Hematopoietic multipotent progenitor cell treated with erythropoietin and hydrocortisone succinate and interleukin-3 and kit ligand, for 17 days (in vitro differentiated cells): ENCODE measurements at regions not wholly inside any gene's neighbourhood (a gene's known extent, or its start where the extent isn't known, plus 50 kb on each side); places are given as distances from the start of the nearest gene placed in this dataset.
"Not testable (repeated sequence)": the region's sequence is repeated elsewhere in the genome, so short reads cannot be mapped to it uniquely, and the experiment has no call there.

ENCODE experiments used
- DNase-seq: peaks from one replicate; pipeline ENCODE4 v3.0.0-alpha.2; 2015; ENCODE audit warnings: low spot score

DNA sequence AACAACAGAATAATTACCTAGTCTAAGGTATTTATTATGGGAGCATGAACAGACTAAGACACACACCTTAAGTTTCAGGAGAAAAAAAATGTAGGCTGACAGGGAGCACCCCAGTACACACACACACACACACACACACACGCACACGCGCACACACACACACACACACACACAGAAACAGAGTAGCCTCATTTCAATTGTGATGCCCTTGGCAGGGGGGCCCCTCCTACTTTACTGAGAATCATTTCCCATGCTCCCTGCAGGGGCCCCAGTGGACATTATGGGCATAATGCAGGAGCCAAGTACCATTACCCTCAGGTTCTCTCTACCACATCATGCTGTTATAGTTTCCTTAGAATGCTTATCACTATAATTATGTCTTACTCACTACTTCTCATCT, 104.9 kb downstream of the CDC7 start:
- no peak for DNase-seq

DNA sequence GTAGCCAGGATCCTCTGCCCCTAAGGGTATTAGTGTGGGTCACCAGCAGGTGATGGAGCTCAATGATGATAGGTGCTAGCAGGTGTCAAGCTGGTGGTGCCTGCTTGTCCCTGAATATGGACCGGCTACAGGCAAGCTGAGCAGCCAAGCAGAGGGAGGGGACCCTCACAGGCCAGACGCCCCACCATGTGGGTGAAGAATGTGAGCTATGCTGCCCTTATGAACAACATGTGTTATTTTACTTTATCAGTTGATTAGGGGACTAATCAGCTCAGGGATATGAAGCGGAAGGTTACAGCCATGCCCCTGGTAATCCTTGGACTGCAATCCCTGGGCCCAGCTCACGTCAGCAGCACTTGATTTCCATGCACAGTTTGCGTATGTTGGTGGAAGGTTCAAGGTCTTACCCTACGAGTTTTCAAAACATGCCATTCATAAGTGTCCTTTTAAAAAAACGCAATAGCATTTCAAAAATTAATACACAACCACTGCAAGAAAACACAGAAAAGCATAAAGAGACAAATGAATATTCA, 106.0 kb downstream of the CDC7 start:
- no peak for DNase-seq

GRCh38 chr1:91607686-91608085, 107.0 kb downstream of the CDC7 start:
- DNase-seq = not testable (repeated sequence)

DNA sequence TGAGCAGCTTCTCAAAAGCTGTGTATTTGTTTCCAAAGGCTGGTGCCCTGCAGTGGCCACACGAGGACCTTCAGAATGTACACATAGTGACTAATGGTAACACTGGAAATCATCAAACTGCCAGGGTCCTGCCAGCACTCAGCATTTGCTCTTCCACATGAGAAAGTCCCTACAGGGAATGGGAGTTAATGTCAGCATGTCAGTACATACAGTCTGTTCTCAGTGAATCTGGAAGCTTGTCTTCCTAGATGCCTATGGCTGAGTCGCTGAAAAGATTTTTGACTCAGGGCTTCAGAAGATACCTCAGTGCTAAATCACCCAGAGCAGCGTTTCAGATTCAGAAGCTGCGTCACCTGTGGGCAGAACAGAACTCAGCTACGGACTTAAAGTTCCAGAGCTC, 108.2 kb downstream of the CDC7 start:
- DNase-seq = no peak

DNA sequence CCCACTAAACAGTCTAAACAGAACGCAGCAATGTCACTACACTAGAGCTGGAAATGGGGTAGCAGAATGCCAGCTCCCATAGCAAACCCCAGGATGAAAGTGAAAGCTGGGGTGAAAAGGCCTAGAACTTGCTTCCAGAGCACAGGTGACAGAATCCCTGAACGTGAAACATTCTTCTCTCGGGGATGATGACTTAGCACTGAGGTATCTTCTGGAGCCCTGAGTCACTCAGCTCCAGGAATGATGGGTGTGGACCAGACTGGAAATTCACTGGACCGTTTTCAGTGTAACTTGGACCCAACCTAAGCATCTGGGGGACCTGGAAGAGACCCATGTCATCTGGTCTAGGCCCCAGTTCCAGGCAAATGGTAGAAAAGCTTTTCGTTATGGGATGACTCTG, 108.9 kb downstream of the CDC7 start:
- DNase-seq = no peak

- DNase-seq = no peak
Observed at GRCh38 chr1:91610102-91610501, 109.5 kb downstream of the CDC7 start.

DNA sequence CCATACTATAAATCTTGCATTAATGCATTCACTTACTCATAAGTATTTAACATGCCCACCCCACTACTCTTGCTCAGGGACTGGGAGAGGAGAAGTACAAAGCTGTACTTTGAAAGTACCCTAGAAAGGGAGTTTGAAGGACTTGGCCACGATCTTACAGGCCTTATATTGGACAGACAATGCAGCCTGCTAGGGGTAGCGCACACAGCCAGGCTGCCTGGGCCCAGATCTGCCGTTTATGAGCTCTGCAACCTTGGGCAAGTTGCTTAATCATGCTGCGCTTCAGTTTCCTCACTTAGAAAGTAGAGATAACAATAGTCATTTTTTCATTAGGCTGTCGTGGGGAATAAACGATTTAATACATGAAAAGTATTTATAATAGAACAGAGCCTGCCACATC, 110.1 kb downstream of the CDC7 start:
- DNase-seq = no peak

DNA sequence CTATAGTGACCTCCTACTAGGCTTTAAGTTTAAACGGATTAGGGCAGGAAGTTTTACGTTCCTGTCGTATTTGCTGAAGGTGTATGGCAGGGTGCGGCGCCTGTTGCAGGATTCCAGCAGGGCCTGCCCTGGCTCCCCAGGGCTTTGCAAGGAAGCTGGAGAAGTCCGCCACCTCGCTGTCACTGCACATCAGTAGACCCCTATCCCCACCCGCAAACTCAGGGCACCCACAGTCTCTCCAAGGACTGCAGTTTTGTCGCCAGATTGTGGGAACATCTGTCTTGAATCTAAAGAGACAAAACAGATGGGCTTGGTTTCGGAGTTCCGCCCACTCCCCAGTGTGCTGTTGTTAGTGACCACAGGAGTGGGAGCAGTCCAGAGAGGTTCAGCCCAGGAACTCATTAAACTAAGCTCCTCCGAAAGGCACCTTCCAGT, 110.8 kb downstream of the CDC7 start:
- no peak for DNase-seq

DNA sequence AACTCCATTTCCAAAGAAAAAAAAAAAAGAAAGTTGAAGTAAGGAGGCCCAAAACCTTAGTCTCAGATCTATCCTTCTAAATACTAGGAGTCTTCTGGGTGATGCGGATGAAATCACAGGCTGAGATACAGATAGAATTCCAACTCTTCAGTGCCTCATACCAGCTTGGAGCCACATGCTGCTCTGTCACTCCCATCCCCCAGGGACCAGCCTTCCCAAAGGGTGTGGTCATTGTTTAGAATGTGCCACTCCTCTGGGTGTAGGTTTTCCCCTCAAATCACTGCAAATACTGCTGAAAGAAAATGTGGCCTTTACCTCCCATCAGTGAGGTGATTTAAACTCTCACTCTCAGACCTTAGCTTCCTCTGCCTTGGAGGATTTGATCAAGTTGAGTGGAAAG, 112.9 kb downstream of the CDC7 start:
- DNase-seq = no peak

GRCh38 chr1:91616712-91617111, 116.1 kb downstream of the CDC7 start:
- no peak for DNase-seq

- DNase-seq = no peak
Observed at GRCh38 chr1:91617285-91617765, 116.7 kb downstream of the CDC7 start.

DNA sequence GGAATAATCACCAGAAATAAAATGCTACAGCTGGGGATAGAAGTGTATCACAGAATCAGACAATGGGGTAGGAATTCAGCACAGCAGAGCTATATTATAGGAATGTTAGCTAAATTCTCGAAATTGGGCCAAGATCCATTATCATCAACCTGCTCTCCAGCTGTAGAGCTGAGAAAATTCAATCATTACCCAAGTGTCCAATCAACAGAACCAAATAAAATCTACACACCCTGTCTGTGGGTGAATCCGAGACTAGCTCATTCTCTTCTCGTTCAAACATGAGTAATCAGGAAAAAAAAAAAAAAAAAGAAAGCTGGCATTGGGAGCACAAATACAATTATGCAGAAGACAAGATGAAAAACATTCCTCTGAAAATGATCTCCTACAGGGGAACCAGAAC, 119.2 kb downstream of the CDC7 start:
- no peak for DNase-seq

GRCh38 chr1:91621360-91621759, 120.7 kb downstream of the CDC7 start:
- no peak for DNase-seq

GRCh38 chr1:91621907-91622306, 121.3 kb downstream of the CDC7 start:
- DNase-seq = no peak

GRCh38 chr1:91622616-91623015, 122.0 kb downstream of the CDC7 start:
- no peak for DNase-seq

DNA sequence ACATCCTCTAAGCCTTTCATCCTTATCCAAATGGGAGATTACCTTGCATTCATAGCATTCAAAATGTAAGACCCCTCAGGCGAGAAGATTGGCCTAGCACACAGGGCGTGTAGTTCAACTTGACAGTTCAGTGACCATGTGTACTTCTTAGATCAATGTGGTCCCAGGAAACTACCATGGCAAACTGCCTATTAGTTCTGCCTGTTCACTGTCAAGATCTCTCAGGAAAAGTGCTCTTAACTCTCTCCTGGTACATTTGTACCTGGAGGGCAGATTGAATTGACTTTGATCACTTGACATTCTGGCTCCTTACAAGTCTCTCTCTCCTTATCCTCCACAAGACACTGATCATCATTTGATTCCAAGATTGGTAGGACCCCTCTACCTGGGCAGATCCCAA, 122.4 kb downstream of the CDC7 start:
- no peak for DNase-seq

DNA sequence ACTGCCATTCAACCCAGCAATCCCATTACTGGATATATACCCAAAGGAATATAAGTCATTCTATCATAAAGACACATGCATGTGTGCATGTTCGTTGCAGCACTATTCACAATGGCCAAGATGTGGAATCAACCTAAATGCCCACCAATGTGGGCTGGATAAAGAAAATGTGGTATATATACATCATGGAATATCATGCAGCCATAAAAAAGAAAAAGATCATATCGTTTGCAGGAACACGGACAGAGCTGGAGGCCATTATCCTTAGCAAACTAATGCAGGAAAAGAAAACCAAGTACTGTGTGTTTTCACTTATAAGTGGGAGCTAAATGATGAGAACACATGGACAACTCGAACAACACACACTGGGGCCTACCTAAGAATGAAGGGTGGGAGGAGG, 123.7 kb downstream of the CDC7 start:
- DNase-seq = no peak
